ENCODE measurements at regions not wholly inside any gene's neighbourhood (a gene's known extent, or its start where the extent isn't known, plus 50 kb on each side); places are given as distances from the start of the nearest gene placed in this dataset.

DNA sequence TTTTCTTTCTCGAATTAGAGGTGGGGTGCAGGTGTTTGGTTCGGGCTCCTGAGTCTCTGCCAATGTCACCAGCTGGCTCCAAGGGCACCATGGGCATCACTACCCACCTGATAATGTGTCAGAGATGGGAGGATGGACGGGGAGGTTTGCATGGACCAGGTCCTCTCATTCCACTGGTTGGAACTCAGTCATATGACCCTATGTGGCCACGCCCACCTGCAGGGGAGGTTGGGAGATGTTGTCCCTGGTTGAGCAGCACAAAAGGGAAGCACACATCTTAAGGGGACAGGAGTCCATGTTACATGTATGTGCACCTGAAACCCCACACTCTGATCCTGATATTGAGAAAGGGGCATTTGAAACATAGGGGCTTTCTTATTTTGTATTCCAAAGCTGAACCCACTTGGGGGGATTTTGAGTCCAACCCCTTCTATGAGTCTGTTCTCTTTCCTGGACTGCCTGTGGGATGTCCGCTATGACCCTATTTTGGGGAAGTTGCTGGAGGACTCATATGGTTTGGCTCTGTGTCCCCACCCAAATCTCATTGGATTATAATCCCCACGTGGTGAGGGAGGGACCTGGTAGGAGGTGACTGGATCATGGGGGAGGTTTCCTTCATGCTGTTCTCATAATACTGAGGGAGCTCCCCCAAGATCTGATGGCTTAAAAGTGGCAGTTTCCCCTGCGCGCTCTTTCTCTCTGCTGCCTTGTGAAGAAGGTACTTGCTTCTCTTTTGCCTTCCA is 66.9 kb upstream of the BAIAP2L1 start:
- no peak overlapping the region for H3K27ac Mint-ChIP-seq
- H3K9me3 Mint-ChIP-seq, result no peaks in the 10 kb centered on the region
- no peak overlapping the region for H3K4me3 Mint-ChIP-seq
- no peaks in the 10 kb centered on the region for H3K4me1 Mint-ChIP-seq
- H3K27me3 Mint-ChIP-seq, result peaks cover 3% of the 10 kb centered on the region
- H3K36me3 Mint-ChIP-seq (ENCODE audit: low read depth), result no peaks in the 10 kb centered on the region
- no peak for DNase-seq
- CTCF ChIA-PET, result no interaction called here
- POLR2A ChIA-PET, result no interaction called here

DNA sequence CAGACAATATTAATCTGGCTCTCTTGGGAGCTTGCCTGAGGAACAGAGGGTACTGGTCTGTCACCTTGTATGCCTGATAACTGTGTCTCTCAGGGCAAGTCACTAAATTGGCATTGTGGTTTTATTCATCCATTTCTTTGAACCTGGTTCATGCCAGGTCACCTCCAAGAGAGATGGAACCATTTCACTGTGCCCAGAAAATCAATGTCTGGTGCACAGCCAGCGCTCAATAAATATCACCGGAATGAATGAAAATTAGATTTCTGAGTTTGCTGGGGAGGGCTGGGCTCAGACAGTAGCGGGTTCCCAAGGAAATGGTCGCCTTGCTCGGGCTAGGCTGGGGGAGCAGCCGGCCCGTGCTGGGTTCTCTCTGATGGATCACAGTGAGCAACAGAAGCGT is 64.1 kb upstream of the BAIAP2L1 start:
- H3K27me3 Mint-ChIP-seq, result no peaks in the 10 kb centered on the region
- ChIA-PET CTCF (no interaction called here), POLR2A (no interaction called here)
- H3K36me3 Mint-ChIP-seq (ENCODE audit: low read depth), result no peaks in the 10 kb centered on the region
- H3K4me1 Mint-ChIP-seq, result no peaks in the 10 kb centered on the region
- no peak overlapping the region for H3K4me3 Mint-ChIP-seq
- DNase-seq, result no peak
- H3K9me3 Mint-ChIP-seq, result no peaks in the 10 kb centered on the region
- H3K27ac Mint-ChIP-seq, result no peak overlapping the region

DNA sequence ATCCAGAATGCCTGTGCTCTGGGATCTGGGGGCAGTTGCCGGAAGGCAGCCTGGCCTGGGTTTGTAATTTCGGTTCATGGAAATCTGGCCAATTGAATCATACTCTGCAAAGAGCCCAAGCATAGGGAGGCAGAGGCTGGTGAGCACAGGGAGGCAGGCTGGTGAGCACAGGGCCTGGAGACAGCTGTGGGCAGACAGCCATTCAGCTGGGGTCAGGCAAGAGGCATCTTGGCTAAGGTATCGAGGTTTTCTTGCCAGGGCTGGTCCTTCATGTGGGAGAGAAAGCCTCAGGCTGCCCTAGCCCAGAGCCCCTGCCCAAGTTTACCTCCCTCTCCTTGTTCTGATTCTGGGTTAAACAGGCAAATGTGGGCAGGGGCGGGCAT is 63.7 kb upstream of the BAIAP2L1 start:
- Mint-ChIP-seq H3K4me1 (no peaks in the 10 kb centered on the region), H3K9me3 (no peaks in the 10 kb centered on the region), H3K27me3 (no peaks in the 10 kb centered on the region), H3K4me3 (no peak overlapping the region), H3K27ac (no peak overlapping the region), H3K36me3 (ENCODE audit: low read depth) (no peaks in the 10 kb centered on the region)
- POLR2A ChIA-PET, result no interaction called here
- no peak for DNase-seq
- CTCF ChIA-PET, result no interaction called here

DNA sequence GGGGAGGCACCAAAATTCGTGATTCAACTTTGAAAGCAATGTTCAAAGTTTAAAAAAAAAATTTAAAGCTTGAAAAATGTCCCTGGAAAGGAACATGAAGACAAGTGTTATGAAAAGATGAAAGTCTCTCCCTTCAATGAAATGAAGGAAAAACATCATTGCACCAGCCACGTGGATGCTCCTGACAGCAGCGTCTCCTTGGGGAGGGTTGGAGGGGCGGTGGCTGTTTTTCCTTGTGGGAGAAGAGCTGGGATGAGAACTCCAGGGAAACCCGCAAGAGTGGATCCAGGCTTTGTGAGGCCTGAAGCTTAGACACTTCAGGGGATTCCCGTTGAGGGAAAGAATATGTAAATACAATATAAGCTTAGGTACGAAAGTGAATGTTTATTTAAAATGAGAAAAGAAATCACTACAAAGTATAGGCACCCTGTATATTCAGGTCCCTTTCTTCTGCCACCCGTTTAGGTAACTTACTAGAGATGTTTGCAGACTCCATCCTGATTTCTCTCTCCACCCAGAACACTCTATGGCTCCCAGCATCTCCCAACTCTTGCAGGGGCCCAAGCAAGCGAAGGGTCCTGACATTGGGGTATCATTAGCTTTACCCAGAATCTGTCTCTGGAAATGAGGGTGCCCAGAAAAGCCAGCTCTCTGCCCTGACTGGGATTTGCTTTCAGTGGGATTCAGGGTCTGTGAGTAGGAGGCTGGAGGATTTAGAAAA is 63.1 kb upstream of the BAIAP2L1 start:
- Mint-ChIP-seq H3K36me3 (ENCODE audit: low read depth) (no peaks in the 10 kb centered on the region), H3K4me1 (no peaks in the 10 kb centered on the region), H3K9me3 (no peaks in the 10 kb centered on the region), H3K27ac (no peak overlapping the region), H3K4me3 (no peak overlapping the region), H3K27me3 (no peaks in the 10 kb centered on the region)
- no peak for DNase-seq
- ChIA-PET CTCF (interaction anchor here (0.6 kb wide), 1 partner anchor 215 kb away, joined by 3 read pairs; no protein-coding TSS in a partner anchor), POLR2A (no interaction called here)

DNA sequence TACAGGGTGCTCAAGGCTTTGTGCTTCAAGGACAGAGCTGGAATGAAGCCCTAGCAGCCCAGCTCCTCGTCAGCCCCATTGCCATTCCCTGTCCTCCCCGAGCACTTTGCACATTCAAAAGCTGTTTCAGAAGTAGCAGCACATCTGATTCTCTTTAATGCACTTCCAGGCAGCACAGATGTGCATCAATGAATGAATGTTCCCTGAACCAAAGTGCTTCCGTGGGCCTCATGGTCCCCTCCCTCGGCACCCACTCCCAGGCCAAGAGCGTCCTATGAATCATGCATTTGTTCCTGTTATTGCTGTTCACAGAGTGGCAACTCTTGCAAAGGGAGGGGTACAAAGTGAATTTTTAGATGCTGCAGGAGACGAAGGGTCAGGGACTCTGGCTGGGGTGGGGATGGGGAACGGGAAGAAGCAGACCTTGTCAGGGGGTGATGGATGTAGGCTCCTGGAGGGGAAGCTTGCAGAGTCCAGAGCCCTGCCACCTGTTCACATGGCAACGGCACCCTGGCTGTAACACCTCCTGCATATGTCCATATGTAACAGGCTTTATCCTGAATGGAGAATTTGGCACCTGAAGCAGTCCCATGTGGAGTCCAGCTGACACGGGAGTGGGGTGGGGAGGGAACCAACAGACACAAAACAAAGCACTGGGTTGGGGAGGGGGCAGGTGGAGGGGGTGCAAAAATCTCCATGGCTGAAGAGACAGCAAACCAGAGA is 62.2 kb upstream of the BAIAP2L1 start:
- DNase-seq, result no peak
- H3K4me1 Mint-ChIP-seq, result no peaks in the 10 kb centered on the region
- POLR2A ChIA-PET, result no interaction called here
- no peak overlapping the region for H3K4me3 Mint-ChIP-seq
- H3K27me3 Mint-ChIP-seq, result no peaks in the 10 kb centered on the region
- no peak overlapping the region for H3K27ac Mint-ChIP-seq
- no peaks in the 10 kb centered on the region for H3K9me3 Mint-ChIP-seq
- CTCF ChIA-PET, result interaction anchor here (0.6 kb wide), 1 partner anchor 214 kb away, joined by 3 read pairs; no protein-coding TSS in a partner anchor
- no peaks in the 10 kb centered on the region for H3K36me3 Mint-ChIP-seq (ENCODE audit: low read depth)

DNA sequence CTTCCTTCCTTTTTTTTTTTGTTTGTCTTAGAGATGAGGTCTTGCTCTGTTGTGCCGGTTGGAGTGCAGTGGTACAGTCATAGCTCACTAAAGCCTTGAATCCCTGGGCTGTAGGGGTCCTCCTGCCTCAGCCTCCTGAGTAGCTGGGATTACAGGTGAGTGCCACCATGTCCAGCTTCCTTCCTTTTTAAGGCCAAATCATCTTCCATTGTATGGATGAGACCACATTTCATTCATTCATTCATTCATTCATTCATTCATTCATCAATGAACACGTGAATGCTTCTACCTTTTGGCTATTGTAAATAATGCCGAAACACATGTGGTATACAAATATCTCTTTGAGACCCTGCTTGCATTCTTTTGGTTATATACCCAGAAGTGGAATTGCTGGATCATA is 60.0 kb upstream of the BAIAP2L1 start:
- no peak for DNase-seq
- no peaks in the 10 kb centered on the region for H3K36me3 Mint-ChIP-seq (ENCODE audit: low read depth)
- POLR2A ChIA-PET, result no interaction called here
- H3K27ac Mint-ChIP-seq, result no peak overlapping the region
- no peak overlapping the region for H3K4me3 Mint-ChIP-seq
- no peaks in the 10 kb centered on the region for H3K4me1 Mint-ChIP-seq
- no peaks in the 10 kb centered on the region for H3K9me3 Mint-ChIP-seq
- H3K27me3 Mint-ChIP-seq, result no peaks in the 10 kb centered on the region
- CTCF ChIA-PET, result no interaction called here

DNA sequence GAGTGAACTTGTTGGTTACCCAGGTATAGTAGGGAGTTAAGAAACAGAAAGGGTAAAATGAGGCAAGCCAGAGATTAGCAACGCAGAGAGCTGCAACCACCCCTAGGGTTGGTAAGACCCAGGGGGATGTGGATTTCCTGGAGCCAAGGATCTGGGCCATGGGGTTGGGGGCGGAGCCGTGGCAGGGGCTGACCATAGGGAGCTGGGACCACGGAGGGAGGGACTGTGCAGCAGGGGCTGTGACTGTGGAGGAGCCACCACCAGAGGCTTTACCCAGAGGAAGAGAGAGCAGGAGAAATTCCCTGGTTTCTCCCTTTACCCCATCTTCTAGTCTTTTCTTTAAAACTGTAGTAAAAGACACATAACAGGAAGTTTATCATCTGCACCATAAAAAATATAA is 58.6 kb upstream of the BAIAP2L1 start:
- ChIA-PET POLR2A (no interaction called here), CTCF (no interaction called here)
- no peak for DNase-seq
- Mint-ChIP-seq H3K27me3 (no peaks in the 10 kb centered on the region), H3K27ac (no peak overlapping the region), H3K36me3 (ENCODE audit: low read depth) (no peaks in the 10 kb centered on the region), H3K9me3 (no peaks in the 10 kb centered on the region), H3K4me1 (no peaks in the 10 kb centered on the region), H3K4me3 (no peak overlapping the region)

DNA sequence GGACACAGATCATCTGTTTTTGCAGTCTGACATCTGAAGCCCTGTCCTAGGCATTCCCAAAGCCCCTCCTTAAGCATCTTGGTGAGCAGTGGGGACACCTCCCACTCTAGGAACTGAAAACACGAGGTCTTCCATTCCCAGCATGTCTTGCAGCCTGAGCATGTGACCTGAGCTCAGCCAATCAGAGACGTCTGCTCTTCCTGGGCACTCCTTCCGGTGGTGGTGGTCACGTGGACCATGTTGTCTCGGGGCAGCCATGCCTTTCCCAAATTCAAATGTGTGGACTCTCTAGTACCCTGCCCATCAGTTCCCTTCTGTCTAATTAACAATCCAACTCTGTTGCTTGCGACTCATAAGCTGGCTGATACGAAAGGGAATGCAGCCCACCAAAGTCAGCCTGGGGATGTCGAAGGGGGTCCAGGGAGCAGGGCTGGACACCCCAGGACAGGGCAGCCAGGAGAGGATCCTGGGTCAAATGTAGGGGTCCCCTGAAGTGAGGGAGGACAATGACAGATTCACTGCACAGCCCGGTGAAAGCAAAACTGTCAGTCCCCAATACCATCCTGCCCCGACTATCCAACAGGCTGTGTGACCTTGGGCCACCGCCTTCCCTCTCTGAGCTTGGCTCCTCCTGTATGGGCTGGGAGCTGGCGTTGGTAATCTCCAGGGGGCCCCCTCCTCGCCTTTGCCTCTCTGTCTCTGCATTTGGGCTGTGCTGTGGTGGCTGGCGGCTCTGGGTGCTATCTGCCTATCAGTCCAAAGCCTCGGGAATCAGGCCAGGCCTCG is 57.4 kb upstream of the BAIAP2L1 start:
- no peaks in the 10 kb centered on the region for H3K36me3 Mint-ChIP-seq (ENCODE audit: low read depth)
- no peak for DNase-seq
- no peaks in the 10 kb centered on the region for H3K4me1 Mint-ChIP-seq
- H3K27ac Mint-ChIP-seq, result no peak overlapping the region
- ChIA-PET CTCF (no interaction called here), POLR2A (no interaction called here)
- H3K9me3 Mint-ChIP-seq, result no peaks in the 10 kb centered on the region
- H3K4me3 Mint-ChIP-seq, result no peak overlapping the region
- no peaks in the 10 kb centered on the region for H3K27me3 Mint-ChIP-seq

DNA sequence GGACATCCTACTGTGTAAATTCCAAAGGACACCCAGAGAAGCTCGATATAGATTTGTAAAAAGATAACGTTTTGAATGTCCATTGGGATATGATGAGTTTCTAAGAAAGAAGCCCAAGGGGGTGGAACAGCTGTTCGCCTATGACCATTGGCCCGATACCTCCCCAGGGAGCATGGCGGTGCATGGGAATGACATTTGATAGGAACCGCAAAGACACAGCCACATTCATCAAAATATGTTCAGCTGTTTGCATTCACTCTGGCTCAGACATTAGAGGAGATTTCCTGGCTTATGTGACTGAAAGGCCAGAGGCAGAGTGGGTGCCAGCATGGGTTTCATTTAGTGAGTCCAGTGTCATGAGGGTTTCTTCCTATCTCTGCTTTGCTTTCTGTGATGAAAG is 56.0 kb upstream of the BAIAP2L1 start:
- no peaks in the 10 kb centered on the region for H3K4me1 Mint-ChIP-seq
- no peak overlapping the region for H3K27ac Mint-ChIP-seq
- DNase-seq, result no peak
- no peaks in the 10 kb centered on the region for H3K36me3 Mint-ChIP-seq (ENCODE audit: low read depth)
- no peak overlapping the region for H3K4me3 Mint-ChIP-seq
- POLR2A ChIA-PET, result no interaction called here
- H3K9me3 Mint-ChIP-seq, result peaks cover 3% of the 10 kb centered on the region
- H3K27me3 Mint-ChIP-seq, result no peaks in the 10 kb centered on the region
- CTCF ChIA-PET, result no interaction called here

DNA sequence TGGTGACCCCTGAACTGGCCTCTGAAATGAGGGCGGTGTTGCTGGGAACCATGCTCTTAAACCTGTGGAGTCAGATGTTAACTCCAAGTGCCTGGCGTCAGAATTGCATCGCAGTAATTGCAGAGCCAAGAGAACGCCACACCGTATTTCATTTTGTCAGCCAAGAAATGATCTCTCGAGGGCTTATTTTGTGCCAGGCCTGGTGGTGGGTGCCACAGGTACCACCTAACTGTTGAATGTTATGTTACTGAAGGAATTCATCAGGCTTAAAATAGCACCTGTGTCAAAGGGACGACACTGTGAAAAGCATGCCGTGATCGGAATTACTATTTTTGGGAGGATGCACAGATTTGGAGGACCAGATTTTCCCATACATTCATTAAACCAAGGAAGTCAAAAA is 51.9 kb upstream of the BAIAP2L1 start:
- no peaks in the 10 kb centered on the region for H3K36me3 Mint-ChIP-seq (ENCODE audit: low read depth)

More for the DNA sequence above, 51.9 kb upstream of the BAIAP2L1 start:
- no peak overlapping the region for H3K4me3 Mint-ChIP-seq
- H3K27me3 Mint-ChIP-seq, result no peaks in the 10 kb centered on the region
- POLR2A ChIA-PET, result no interaction called here
- DNase-seq, result no peak
- H3K9me3 Mint-ChIP-seq, result peaks cover 3% of the 10 kb centered on the region
- no peaks in the 10 kb centered on the region for H3K4me1 Mint-ChIP-seq
- CTCF ChIA-PET, result no interaction called here
- no peak overlapping the region for H3K27ac Mint-ChIP-seq
